WTC11 (cell line): ENCODE measurements at regions not wholly inside any gene's neighbourhood (a gene's known extent, or its start where the extent isn't known, plus 50 kb on each side); places are given as distances from the start of the nearest gene placed in this dataset.

Source experiments
- ATAC-seq: fragments of 200-7000 bp; cut with Tn5 transposase; 2 replicates; pipeline ENCODE4 v1.10.0; 2021; ENCODE audit warnings: mild to moderate bottlenecking, moderate library complexity
- CTCF ChIA-PET: fragments of 300-600 bp; sonication (Branson Sonifier 250); formaldehyde crosslinking; loops from one replicate; lab custom pipeline; 2021; ENCODE audit warnings: antibody characterized with exemption; lab: Charles Lee
- POLR2A ChIA-PET: fragments of 350-600 bp; sonication (Branson Sonifier 250); formaldehyde crosslinking; loops from one replicate; lab custom pipeline; 2021; ENCODE audit warnings: antibody characterized with exemption; lab: Charles Lee
- DNase-seq: peaks from one replicate; pipeline ENCODE4 v3.0.0; 2021; ENCODE audit warnings: low spot score
- H3K27ac Mint-ChIP-seq: 2 replicates; pipeline ENCODE4 v1.8.0; 2021; ENCODE audit warnings: mixed read lengths
- H3K27me3 Mint-ChIP-seq: 2 replicates; pipeline ENCODE4 v1.8.0; 2021; ENCODE audit warnings: low read depth, mild to moderate bottlenecking, moderate library complexity, mixed read lengths
- H3K36me3 Mint-ChIP-seq: 2 replicates; pipeline ENCODE4 v1.8.0; 2021; ENCODE audit warnings: mixed read lengths
- H3K4me1 Mint-ChIP-seq: 2 replicates; pipeline ENCODE4 v1.8.0; 2022; ENCODE audit warnings: mixed read lengths
- H3K4me3 Mint-ChIP-seq: 2 replicates; pipeline ENCODE4 v1.8.0; 2021; ENCODE audit warnings: mild to moderate bottlenecking, moderate library complexity, mixed read lengths
- H3K9me3 Mint-ChIP-seq: 2 replicates; pipeline ENCODE4 v1.8.0; 2021; ENCODE audit warnings: mixed read lengths
- ARID4B ChIP-seq: sonication (generic); formaldehyde crosslinking; IDR thresholded peaks from 2 replicates; pipeline ENCODE4 v1.8.0; 2023; ENCODE audit warnings: missing genetic modification reagents, mild to moderate bottlenecking, borderline replicate concordance
- ATF1 ChIP-seq: sonication (generic); formaldehyde crosslinking; IDR thresholded peaks from 2 replicates; pipeline ENCODE4 v1.8.1; 2023; ENCODE audit warnings: mild to moderate bottlenecking, moderate library complexity, missing genetic modification reagents
- CBFB ChIP-seq: sonication (generic); formaldehyde crosslinking; IDR thresholded peaks from 2 replicates; pipeline ENCODE4 v1.8.1; 2022; ENCODE audit warnings: mild to moderate bottlenecking, low read depth, missing genetic modification reagents
- CDX4 ChIP-seq: fragments of 250-450 bp; sonication (Bioruptor Pico); IDR thresholded peaks from 2 replicates; pipeline ENCODE4 v1.9.0; 2021; ENCODE audit warnings: moderate library complexity, mild to moderate bottlenecking, inconsistent platforms, borderline replicate concordance
- CREB1 ChIP-seq: sonication (generic); formaldehyde crosslinking; IDR thresholded peaks from 2 replicates; pipeline ENCODE4 v1.8.0; 2023; ENCODE audit warnings: mild to moderate bottlenecking, missing genetic modification reagents
- E2F4 ChIP-seq: sonication (generic); formaldehyde crosslinking; IDR thresholded peaks from 2 replicates; pipeline ENCODE4 v1.8.1; 2022; ENCODE audit warnings: low read depth, mild to moderate bottlenecking, moderate library complexity, missing genetic modification reagents, borderline replicate concordance
- FOXJ3 ChIP-seq: sonication (generic); formaldehyde crosslinking; IDR thresholded peaks from 2 replicates; pipeline ENCODE4 v1.9.0; 2021; ENCODE audit warnings: missing genetic modification reagents, mild to moderate bottlenecking, borderline replicate concordance
- FOXK1 ChIP-seq: sonication (generic); formaldehyde crosslinking; IDR thresholded peaks from 2 replicates; pipeline ENCODE4 v1.8.0; 2022; ENCODE audit warnings: mild to moderate bottlenecking, moderate library complexity, missing genetic modification reagents
- GABPB1 ChIP-seq: sonication (generic); formaldehyde crosslinking; IDR thresholded peaks from 2 replicates; pipeline ENCODE4 v1.8.1; 2023; ENCODE audit warnings: mild to moderate bottlenecking, missing genetic modification reagents
- GTF2I ChIP-seq: fragments of 250-450 bp; sonication (Bioruptor Pico); conservative IDR thresholded peaks from 2 replicates; pipeline ENCODE4 v1.4.0; 2021; ENCODE audit warnings: mild to moderate bottlenecking
- IRF1 ChIP-seq: sonication (generic); formaldehyde crosslinking; IDR thresholded peaks from 2 replicates; pipeline ENCODE4 v1.8.0; 2023; ENCODE audit warnings: missing genetic modification reagents
- JAZF1 ChIP-seq: fragments of 250-450 bp; sonication (Bioruptor Pico); IDR thresholded peaks from 2 replicates; pipeline ENCODE4 v1.9.0; 2021; ENCODE audit warnings: moderate library complexity, mild to moderate bottlenecking, inconsistent platforms
- MXD4 ChIP-seq: fragments of 250-450 bp; sonication (Bioruptor Pico); IDR thresholded peaks from 2 replicates; pipeline ENCODE4 v1.8.0; 2021; ENCODE audit warnings: mild to moderate bottlenecking, moderate library complexity, borderline replicate concordance
- NFYB ChIP-seq: sonication (generic); formaldehyde crosslinking; conservative IDR thresholded peaks from 2 replicates; pipeline ENCODE4 v1.8.0; 2022; ENCODE audit warnings: low read depth, missing genetic modification reagents
- OVOL2 ChIP-seq: fragments of 250-450 bp; sonication (Bioruptor Pico); IDR thresholded peaks from 2 replicates; pipeline ENCODE4 v1.9.0; 2021; ENCODE audit warnings: mild to moderate bottlenecking, borderline replicate concordance
- RORB ChIP-seq: fragments of 250-450 bp; sonication (Bioruptor Pico); IDR thresholded peaks from 2 replicates; pipeline ENCODE4 v1.9.0; 2021; ENCODE audit warnings: mild to moderate bottlenecking
- SMAD3 ChIP-seq: sonication (generic); formaldehyde crosslinking; IDR thresholded peaks from 2 replicates; pipeline ENCODE4 v1.8.0; 2022; ENCODE audit warnings: missing genetic modification reagents, mild to moderate bottlenecking, borderline replicate concordance
- SMAD4 ChIP-seq: sonication (generic); formaldehyde crosslinking; IDR thresholded peaks from 2 replicates; pipeline ENCODE4 v1.8.0; 2022; ENCODE audit warnings: mild to moderate bottlenecking, missing genetic modification reagents
- TEAD1 ChIP-seq: sonication (generic); formaldehyde crosslinking; IDR thresholded peaks from 2 replicates; pipeline ENCODE4 v1.8.0; 2022; ENCODE audit warnings: mild to moderate bottlenecking, missing genetic modification reagents
- TEAD4 ChIP-seq: sonication (generic); formaldehyde crosslinking; IDR thresholded peaks from 2 replicates; pipeline ENCODE4 v1.8.0; 2022; ENCODE audit warnings: mild to moderate bottlenecking, missing genetic modification reagents
- TP53 ChIP-seq: sonication (generic); formaldehyde crosslinking; IDR thresholded peaks from 2 replicates; pipeline ENCODE4 v1.8.1; 2023; ENCODE audit warnings: mild to moderate bottlenecking, missing genetic modification reagents
- ZBTB43 ChIP-seq: sonication (generic); formaldehyde crosslinking; IDR thresholded peaks from 2 replicates; pipeline ENCODE4 v1.8.1; 2023; ENCODE audit warnings: mild to moderate bottlenecking, missing genetic modification reagents
- ZMAT4 ChIP-seq: fragments of 250-450 bp; sonication (Bioruptor Pico); IDR thresholded peaks from 2 replicates; pipeline ENCODE4 v1.9.0; 2021; ENCODE audit warnings: mild to moderate bottlenecking
- ZNF423 ChIP-seq: fragments of 250-450 bp; sonication (Bioruptor Pico); IDR thresholded peaks from 2 replicates; pipeline ENCODE4 v2.1.2; 2022; ENCODE audit warnings: mild to moderate bottlenecking, moderate library complexity

GRCh38 chr7:110153222-110153621, 937.7 kb upstream of the LRRN3 start:
- peaks cover 7% of the 10 kb centered on the region for H3K36me3 Mint-ChIP-seq
- POLR2A ChIA-PET, result no interaction called here
- H3K27ac Mint-ChIP-seq, result no peak overlapping the region
- no peak for TF ChIP-seq OVOL2
- TF ChIP-seq FOXK1 (CRISPR knock-in tag), result no peak
- TF ChIP-seq TP53, result no peak
- TF ChIP-seq MXD4 (CRISPR knock-in tag), result no peak
- TF ChIP-seq SMAD3 (CRISPR knock-in tag), result no peak
- TF ChIP-seq TEAD4 (CRISPR knock-in tag), result no peak
- no peak for TF ChIP-seq ZBTB43
- no peak for TF ChIP-seq SMAD4 (CRISPR knock-in tag)
- TF ChIP-seq NFYB (CRISPR knock-in tag), result no peak
- TF ChIP-seq, all 79 proteins: peak for 0
- no peak for DNase-seq
- CTCF ChIA-PET, result no interaction called here
- H3K27me3 Mint-ChIP-seq, result no peaks in the 10 kb centered on the region
- H3K4me3 Mint-ChIP-seq, result no peak overlapping the region
- no peak for ATAC-seq
- peaks cover 18% of the 10 kb centered on the region for H3K9me3 Mint-ChIP-seq
- peaks cover 19% of the 10 kb centered on the region for H3K4me1 Mint-ChIP-seq

- Mint-ChIP-seq H3K4me1 (peaks cover 29% of the 10 kb centered on the region), H3K9me3 (peaks cover 12% of the 10 kb centered on the region), H3K4me3 (no peak overlapping the region), H3K36me3 (peaks cover 5% of the 10 kb centered on the region; the same call in 1 of the 2 replicates), H3K27ac (no peak overlapping the region), H3K27me3 (no peaks in the 10 kb centered on the region)
- DNase-seq (no peak), ATAC-seq (no peak)
- ChIA-PET POLR2A (no interaction called here), CTCF (no interaction called here)
- TF ChIP-seq ZMAT4 (no peak), NFYB (CRISPR knock-in tag) (no peak), MXD4 (CRISPR knock-in tag) (no peak), SMAD4 (CRISPR knock-in tag) (no peak), CREB1 (no peak), ARID4B (CRISPR knock-in tag) (no peak), ATF1 (CRISPR knock-in tag) (no peak), GTF2I (CRISPR knock-in tag) (no peak), E2F4 (CRISPR knock-in tag) (no peak), CBFB (CRISPR knock-in tag) (no peak), RORB (CRISPR knock-in tag) (no peak), GABPB1 (no peak), CDX4 (no peak), FOXJ3 (CRISPR knock-in tag) (no peak), ZNF423 (CRISPR knock-in tag) (no peak), IRF1 (no peak), JAZF1 (CRISPR knock-in tag) (no peak), TEAD1 (CRISPR knock-in tag) (no peak)
Measured at GRCh38 chr7:110156511-110156910, 934.4 kb upstream of the LRRN3 start.
